GM19397 (cell line): ENCODE measurements at regions not wholly inside any gene's neighbourhood (a gene's known extent, or its start where the extent isn't known, plus 50 kb on each side); places are given as distances from the start of the nearest gene placed in this dataset.
"Not testable (repeated sequence)": the region's sequence is repeated elsewhere in the genome, so short reads cannot be mapped to it uniquely, and the experiment has no call there.

ENCODE experiments used
- ATAC-seq: cut with Tn5 transposase; IDR thresholded peaks from one replicate; pipeline ENCODE4 v1.9.1; 2021; ENCODE audit warnings: mild to moderate bottlenecking, moderate library complexity; ENCODE audit not compliant: unreplicated experiment

DNA sequence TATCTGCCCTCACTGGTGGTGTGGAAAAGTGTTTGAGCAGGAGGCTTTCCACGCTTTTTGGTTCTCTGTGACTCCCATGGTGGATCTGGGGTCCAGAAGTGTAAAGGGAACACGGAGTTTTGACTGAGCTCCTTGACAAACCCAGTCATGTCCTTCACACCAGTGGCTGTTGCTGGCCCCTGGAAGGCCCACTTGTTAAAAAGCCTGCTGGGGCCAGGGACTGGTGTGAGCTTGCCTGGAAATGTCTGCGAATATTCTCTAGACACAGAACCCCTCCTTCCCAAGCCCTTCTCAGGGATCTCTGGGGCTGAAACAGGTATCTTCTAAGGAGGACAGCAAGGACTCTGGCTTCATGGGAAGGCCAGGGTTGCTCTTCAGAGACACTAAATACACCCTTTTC is 343.0 kb downstream of the TCERG1L start:
- ATAC-seq = no peak

- ATAC-seq = no peak
Observed at GRCh38 chr10:130968964-130969363, 342.6 kb downstream of the TCERG1L start.

DNA sequence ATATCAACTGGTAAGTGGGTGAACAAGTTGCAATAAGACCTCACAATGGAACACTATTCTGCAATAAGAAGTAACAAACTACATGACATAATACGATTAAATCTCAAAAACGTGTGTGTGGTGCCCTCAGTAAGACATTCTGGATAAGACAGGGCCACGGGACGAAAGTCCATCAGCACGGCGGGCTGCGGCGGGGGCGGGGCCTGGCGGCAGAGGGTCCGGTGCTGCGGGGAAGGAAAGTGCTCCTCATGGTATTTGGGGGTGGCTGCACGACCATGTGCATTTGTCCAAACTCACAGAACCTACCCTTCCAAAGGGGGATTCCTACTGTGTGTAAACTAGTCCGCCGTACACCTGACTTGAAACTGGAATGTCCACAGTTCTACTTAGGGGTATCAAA is 341.8 kb downstream of the TCERG1L start:
- ATAC-seq = no peak

GRCh38 chr10:130970341-130971122 is 341.0 kb downstream of the TCERG1L start:
- ATAC-seq = no peak

- no peak for ATAC-seq
Observed at GRCh38 chr10:130971123-130971435, 340.4 kb downstream of the TCERG1L start.

DNA sequence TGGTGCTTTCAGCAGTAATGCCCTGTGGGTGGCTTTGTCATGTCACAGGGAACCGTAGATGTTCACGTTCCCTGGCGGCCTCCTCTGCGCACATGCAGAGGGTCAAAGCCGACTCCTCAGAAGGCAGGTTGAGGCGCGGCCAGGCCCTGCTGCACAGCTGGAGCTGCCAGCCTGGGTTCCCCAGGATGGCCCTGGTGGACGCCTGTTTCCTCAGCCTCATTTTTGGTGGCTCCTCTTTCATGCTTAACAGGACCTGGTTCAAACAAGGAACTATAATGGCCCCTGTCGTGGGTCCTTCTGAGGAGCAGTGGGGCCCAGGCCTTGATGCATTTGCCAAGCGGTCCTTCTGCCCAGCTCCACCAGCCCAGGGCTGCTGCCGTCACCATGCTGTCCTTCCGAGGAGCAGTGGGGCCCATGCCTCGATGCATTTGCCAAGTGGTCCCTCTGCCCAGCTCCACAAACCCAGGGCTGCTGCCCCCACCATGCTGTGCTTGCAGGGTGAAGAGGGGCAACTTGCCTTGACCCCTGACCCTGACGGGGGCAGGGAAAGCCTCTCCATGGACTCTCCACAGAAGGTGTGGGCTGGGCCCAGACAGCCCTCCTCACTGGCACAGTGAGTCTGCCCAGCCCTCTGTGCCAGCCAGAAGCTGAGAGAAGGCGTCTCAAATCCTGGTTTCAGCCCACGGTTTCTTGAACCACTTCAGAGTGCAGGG is 338.2 kb downstream of the TCERG1L start:
- no peak for ATAC-seq

GRCh38 chr10:130974166-130974565 is 337.4 kb downstream of the TCERG1L start:
- ATAC-seq = no peak

GRCh38 chr10:130975351-130975750 is 336.2 kb downstream of the TCERG1L start:
- not testable (repeated sequence) for ATAC-seq

DNA sequence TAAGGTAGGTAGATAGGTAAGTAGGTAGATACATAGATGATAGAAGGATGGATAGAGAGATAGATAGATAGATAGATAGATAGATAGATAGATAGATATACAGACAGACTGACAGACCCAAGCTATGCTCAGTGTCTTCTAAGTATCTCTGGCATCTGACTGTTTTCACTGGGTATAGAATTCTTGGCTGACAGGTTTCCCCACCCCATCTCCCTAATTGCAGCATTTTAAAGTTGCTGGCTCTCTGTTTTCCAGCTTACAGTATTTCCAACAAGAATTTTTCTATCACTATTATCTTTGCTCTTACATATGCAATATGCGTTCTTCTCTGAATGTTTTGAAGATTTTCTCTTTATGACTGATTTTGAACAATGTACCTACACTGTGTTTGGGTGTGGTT is 328.7 kb downstream of the TCERG1L start:
- no peak for ATAC-seq

DNA sequence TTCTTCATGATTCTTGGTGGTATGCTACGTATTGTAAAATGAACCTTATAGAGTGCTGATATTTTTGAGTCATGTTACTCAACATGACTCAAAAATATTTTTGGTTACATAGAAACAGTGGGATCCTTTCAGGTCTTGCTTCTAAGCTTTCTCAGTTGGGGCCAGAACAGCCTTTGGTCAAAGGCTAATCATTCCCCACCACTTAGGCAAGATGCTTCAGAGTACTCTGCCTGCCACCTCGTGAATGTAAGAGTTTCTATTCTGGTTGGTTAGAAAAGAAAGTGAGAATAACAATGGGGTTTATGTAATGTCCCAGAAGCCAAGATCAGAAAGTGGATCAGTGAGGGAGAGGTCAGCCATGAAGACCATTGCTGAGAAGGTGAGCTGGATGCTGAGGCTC is 327.8 kb downstream of the TCERG1L start:
- ATAC-seq = no peak

DNA sequence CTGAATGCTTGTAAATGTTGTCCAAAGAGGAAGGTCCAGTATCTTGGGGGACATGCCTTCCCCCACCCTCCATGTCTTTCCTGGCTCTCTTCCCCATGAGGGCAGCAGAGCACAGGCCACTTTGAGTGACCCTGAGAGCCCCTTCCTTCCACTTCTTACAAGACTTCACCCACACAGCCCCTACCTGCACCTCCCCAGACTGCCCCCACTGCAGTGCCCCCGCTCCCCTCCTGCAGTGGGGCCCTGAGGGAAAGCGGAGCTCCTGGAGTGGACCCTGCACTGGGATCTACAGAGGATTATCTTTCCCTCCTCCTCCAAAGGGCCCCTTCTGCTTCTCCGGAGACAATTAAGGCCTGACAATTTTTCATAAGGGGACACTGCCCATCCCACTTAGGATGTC is 326.8 kb downstream of the TCERG1L start:
- ATAC-seq = no peak

GRCh38 chr10:130985158-130985753 is 326.3 kb downstream of the TCERG1L start:
- ATAC-seq = no peak

DNA sequence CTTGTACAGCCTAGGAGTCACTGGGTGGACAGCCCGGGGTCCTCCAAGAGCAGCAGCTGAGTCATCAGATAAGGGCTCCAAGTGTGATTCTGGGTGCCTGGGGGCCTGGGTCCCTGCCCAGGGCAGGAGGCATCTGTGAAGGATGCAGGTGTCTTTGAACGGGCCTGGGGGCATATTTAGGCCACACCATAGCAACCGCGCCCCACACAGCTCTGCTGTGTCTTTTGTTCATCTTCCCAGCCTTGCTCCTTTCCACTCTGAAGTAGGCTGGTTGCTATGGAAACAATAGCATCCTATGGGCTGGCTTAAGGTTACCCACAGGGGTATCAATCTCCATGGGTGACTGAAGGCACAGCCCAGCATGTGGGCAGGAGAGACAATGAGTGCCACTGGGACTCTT is 324.7 kb downstream of the TCERG1L start:
- no peak for ATAC-seq

- ATAC-seq = no peak
Observed at GRCh38 chr10:130987401-130987800, 324.1 kb downstream of the TCERG1L start.

DNA sequence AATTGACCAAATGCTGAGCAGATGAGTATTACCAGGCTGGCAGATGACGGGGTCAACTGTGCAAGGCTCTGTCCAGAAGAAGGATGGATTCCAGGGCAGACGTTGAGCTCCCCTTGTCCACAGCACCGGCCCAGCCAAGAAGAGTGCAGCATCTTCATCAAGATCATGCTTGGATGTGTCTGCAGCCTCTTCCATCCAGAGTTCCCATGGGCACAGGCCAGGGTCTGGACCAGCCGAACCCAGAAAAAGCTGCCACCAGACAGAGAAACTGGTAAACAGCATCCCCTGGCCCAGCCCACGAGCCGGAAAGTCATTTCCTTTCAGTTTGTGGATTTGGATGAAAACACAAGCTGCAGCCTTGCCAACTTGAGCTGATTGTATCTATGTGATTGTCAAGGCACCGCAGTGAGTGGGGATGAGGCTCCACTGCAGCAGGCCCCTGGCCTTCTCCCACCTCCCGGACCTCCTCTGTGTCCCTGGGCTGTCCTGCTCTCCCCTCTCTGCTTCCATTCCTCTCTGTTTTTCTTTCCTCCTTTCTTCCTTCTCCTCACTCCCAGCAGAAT is 321.8 kb downstream of the TCERG1L start:
- ATAC-seq = no peak

- no peak for ATAC-seq
Observed at GRCh38 chr10:130990486-130990885, 321.0 kb downstream of the TCERG1L start.

- ATAC-seq = no peak
Observed at GRCh38 chr10:130992802-130993523, 318.6 kb downstream of the TCERG1L start.

- no peak for ATAC-seq
Observed at GRCh38 chr10:130993612-130994011, 317.9 kb downstream of the TCERG1L start.

GRCh38 chr10:130994191-130994590 is 317.3 kb downstream of the TCERG1L start:
- ATAC-seq = no peak

DNA sequence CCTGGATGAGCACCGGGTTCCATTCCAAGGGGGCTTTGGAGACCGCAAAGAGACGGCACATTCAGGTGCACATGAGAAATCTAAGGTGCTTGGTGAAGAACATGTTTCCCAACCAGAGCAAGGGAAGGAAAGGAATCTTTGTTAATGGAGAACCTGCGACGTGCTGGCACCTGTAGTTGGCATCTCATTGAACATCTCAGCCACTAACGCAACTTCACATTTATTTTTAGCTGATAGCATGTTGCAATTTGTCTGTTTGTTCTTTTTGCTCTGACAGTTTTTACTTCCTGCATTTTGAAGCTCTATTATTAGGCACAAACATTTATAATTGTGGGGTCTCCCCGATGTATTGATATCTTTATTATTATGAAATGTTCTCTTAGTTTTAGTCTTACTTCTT is 316.7 kb downstream of the TCERG1L start:
- no peak for ATAC-seq
